Activated B cell treated with CpG ODN at 0.5 μM for 24 hours (primary cell): ENCODE measurements at regions not wholly inside any gene's neighbourhood (a gene's known extent, or its start where the extent isn't known, plus 50 kb on each side); places are given as distances from the start of the nearest gene placed in this dataset.

Experiments used
- ATAC-seq: fragments of 200-7000 bp; cut with Tn5 transposase; one replicate; pipeline ENCODE4 v1.10.0; 2021; ENCODE audit warnings: low read depth, mild to moderate bottlenecking, moderate library complexity
- CTCF ChIA-PET: fragments of 350-600 bp; sonication (Branson Sonifier 250); formaldehyde crosslinking; loops from one replicate; lab custom pipeline; 2021; ENCODE audit warnings: antibody characterized with exemption; lab: Charles Lee
- POLR2A ChIA-PET: fragments of 350-600 bp; sonication (Branson Sonifier 250); formaldehyde crosslinking; loops from one replicate; lab custom pipeline; 2021; ENCODE audit warnings: antibody characterized with exemption; lab: Charles Lee
- DNase-seq: peaks from one replicate; pipeline ENCODE4 v3.0.0; 2022
- H3K27ac Mint-ChIP-seq: one replicate; pipeline ENCODE4 v1.8.0; 2020; ENCODE audit warnings: mixed read lengths
- H3K27me3 Mint-ChIP-seq: one replicate; pipeline ENCODE4 v1.8.0; 2021; ENCODE audit warnings: mixed read lengths
- H3K36me3 Mint-ChIP-seq: one replicate; pipeline ENCODE4 v1.8.0; 2021; ENCODE audit warnings: low read depth, mixed read lengths
- H3K4me1 Mint-ChIP-seq: one replicate; pipeline ENCODE4 v1.8.0; 2021; ENCODE audit warnings: mixed read lengths
- H3K4me3 Mint-ChIP-seq: one replicate; pipeline ENCODE4 v1.8.0; 2020; ENCODE audit warnings: mild to moderate bottlenecking, mixed read lengths
- H3K9me3 Mint-ChIP-seq: one replicate; pipeline ENCODE4 v1.8.0; 2020; ENCODE audit warnings: mixed read lengths
- CTCF ChIP-seq: fragments of 200-600 bp; IDR thresholded peaks from one replicate; pipeline ENCODE4 v1.8.0; 2022; ENCODE audit warnings: antibody characterized with exemption, mild to moderate bottlenecking
- intact Hi-C: fragments of 100-400 bp; cut with micrococcal nuclease; formaldehyde crosslinking; loops from one replicate; pipeline ENCODE4 v1.15.1; 2024

- Mint-ChIP-seq H3K4me1 (no peaks in the 10 kb centered on the region), H3K27me3 (no peaks in the 10 kb centered on the region), H3K9me3 (peaks cover 4% of the 10 kb centered on the region), H3K4me3 (no peak overlapping the region), H3K36me3 (no peaks in the 10 kb centered on the region), H3K27ac (no peak overlapping the region)
- ATAC-seq (no peak), DNase-seq (no peak)
- intact Hi-C loops: no loop called here
- no peak for TF ChIP-seq CTCF
- ChIA-PET POLR2A (no interaction called here), CTCF (no interaction called here)
Measured at GRCh38 chr18:39776766-39777165, 2178.3 kb upstream of the PIK3C3 start.

GRCh38 chr18:39774957-39775598 is 2180.0 kb upstream of the PIK3C3 start:
- Mint-ChIP-seq H3K9me3 (peaks cover 7% of the 10 kb centered on the region), H3K4me1 (no peaks in the 10 kb centered on the region), H3K4me3 (no peak overlapping the region), H3K27ac (no peak overlapping the region), H3K36me3 (no peaks in the 10 kb centered on the region), H3K27me3 (no peaks in the 10 kb centered on the region)
- no peak for DNase-seq
- ATAC-seq: no peak
- ChIA-PET CTCF (no interaction called here), POLR2A (no interaction called here)
- intact Hi-C loops: no loop called here
- no peak for TF ChIP-seq CTCF

GRCh38 chr18:39773646-39774045 is 2181.4 kb upstream of the PIK3C3 start:
- Mint-ChIP-seq H3K27ac (no peak overlapping the region), H3K4me3 (no peak overlapping the region), H3K9me3 (peaks cover 3% of the 10 kb centered on the region), H3K27me3 (no peaks in the 10 kb centered on the region), H3K4me1 (no peaks in the 10 kb centered on the region), H3K36me3 (no peaks in the 10 kb centered on the region)
- intact Hi-C loops: no loop called here
- TF ChIP-seq CTCF: no peak
- ATAC-seq (no peak), DNase-seq (no peak)
- ChIA-PET POLR2A (no interaction called here), CTCF (no interaction called here)

GRCh38 chr18:39772155-39772919 is 2182.7 kb upstream of the PIK3C3 start:
- Mint-ChIP-seq H3K4me1 (no peaks in the 10 kb centered on the region), H3K27me3 (no peaks in the 10 kb centered on the region), H3K36me3 (no peaks in the 10 kb centered on the region), H3K4me3 (no peak overlapping the region), H3K27ac (no peak overlapping the region), H3K9me3 (peaks cover 3% of the 10 kb centered on the region)
- ATAC-seq (no peak), DNase-seq (no peak)
- CTCF ChIA-PET: no interaction called here
- POLR2A ChIA-PET: no interaction called here
- no peak for TF ChIP-seq CTCF
- intact Hi-C loops: no loop called here

GRCh38 chr18:39770399-39770798 is 2184.6 kb upstream of the PIK3C3 start:
- no peak overlapping the region for H3K4me3 Mint-ChIP-seq
- POLR2A ChIA-PET: no interaction called here
- intact Hi-C loops: no loop called here
- H3K9me3 Mint-ChIP-seq: peaks cover 8% of the 10 kb centered on the region
- ATAC-seq (no peak), DNase-seq (no peak)
- no peaks in the 10 kb centered on the region for H3K27me3 Mint-ChIP-seq
- CTCF ChIA-PET: no interaction called here
- H3K27ac Mint-ChIP-seq: no peak overlapping the region
- no peak for TF ChIP-seq CTCF
- no peaks in the 10 kb centered on the region for H3K36me3 Mint-ChIP-seq
- no peaks in the 10 kb centered on the region for H3K4me1 Mint-ChIP-seq
